GM21786 (cell line): ENCODE measurements at regions not wholly inside any gene's neighbourhood (a gene's known extent, or its start where the extent isn't known, plus 50 kb on each side); places are given as distances from the start of the nearest gene placed in this dataset.
"Not testable (repeated sequence)": the region's sequence is repeated elsewhere in the genome, so short reads cannot be mapped to it uniquely, and the experiment has no call there.

ENCODE experiments used
- ATAC-seq: cut with Tn5 transposase; IDR thresholded peaks from one replicate; pipeline ENCODE4 v1.9.1; 2021; ENCODE audit not compliant: unreplicated experiment

- no peak for ATAC-seq
Observed at GRCh38 chr1:229710746-229711145, 84.7 kb downstream of the URB2 start.

DNA sequence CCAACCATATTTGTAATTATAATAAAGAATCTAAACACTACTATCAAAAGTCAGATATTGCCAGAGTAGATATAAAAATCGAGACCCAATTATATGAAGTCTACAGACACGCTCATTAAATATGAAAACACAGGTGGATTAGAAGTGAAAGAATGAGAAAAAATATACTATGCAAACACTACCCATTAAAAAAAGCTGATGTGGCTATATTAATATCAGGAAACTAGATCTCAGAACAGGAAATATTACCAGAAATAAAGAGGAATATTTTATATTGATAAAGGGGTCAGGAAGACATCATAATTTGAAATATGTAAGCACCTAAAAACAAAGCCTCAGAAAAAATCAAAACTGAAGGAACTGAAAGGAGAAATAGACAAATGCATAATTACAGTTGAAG, 88.3 kb downstream of the URB2 start:
- ATAC-seq: no peak

DNA sequence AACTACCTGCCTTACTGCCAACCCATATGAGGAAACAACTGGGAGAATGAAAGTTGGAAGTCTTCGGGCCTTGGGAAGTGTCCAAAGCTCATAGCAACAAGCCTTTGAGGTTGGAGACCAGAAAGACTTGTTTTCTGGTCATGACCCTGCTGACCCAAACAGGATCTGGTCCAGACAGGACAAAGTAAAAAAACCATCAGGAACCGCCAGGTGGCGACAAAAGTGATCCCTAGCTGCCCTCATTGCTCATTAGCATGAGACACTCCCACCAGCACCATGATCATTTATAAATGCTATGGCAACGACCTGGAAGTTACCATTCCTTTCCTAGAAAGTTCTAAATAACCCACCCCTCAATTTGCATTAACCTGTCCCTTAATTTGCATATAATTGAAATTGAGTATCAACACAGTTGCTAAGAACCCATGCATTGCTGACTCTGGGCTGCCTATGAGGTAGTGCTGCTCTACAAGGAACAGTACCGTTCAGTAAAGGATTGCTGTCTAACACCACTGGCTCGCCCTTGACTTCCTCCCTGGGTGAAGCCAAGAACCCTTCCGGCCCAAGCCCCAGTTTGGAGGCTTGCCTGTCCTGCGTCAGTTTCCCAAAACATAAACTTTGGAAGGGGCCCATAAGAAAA, 89.0 kb downstream of the URB2 start:
- ATAC-seq: no peak

DNA sequence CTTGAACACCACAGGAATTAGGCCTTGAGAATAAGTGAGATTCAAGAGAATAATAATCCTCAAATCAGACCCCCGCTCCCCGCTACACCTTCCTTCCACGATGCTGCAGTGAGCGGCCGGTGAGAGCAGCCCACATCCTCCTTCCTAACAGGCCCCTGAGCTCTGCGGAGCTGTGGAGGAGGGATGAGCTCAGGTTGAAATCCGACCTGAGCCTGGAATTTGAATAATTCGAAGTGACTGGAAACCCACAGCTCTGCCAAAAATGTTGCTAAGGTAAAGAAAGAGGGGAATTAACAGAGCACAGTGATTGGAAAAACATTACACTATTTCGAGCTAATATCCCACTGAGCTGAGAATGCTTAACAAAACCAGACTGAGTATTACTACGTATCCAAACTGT, 90.0 kb downstream of the URB2 start:
- no peak for ATAC-seq

DNA sequence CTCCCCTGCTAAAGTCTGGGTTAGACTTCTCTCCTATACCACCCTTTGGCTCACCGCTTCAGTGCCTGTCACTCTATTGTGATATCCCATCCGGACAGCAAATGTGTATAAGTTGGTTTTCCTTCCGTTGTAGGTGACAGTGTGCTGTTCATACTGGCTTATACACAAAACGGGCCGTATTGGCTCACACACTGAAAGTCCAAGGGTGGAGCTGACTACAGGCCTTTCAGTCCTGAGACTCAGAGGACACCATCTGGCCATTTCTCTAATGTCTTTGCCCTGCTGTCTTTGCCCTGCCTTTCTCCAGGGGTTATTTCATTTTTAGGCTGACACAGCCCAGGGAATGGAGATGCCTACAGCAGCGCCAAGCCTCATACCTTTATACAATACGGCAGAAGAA, 90.7 kb downstream of the URB2 start:
- ATAC-seq: no peak

GRCh38 chr1:229717786-229718576, 91.9 kb downstream of the URB2 start:
- no peak for ATAC-seq

DNA sequence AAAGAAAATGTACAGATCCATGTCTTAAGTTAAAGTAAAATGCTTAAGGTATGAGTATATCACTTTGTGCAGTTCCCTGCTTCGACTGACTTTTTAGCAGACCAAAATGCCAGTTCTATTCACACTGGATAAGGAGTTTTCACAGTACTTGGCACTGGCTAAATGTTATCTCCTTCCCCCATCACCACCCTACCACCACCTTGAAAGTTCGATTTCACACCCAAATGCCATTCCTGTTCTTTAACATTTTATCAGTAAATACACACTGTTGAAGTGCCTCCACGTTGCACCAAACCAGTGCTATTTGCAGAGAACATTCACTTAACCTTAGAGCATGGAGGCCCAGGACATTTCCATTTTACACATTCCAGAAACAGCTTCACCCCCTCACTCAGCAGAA, 100.0 kb downstream of the URB2 start:
- no peak for ATAC-seq

GRCh38 chr1:229729916-229730315, 103.9 kb downstream of the URB2 start:
- no peak for ATAC-seq

- ATAC-seq: no peak
Observed at GRCh38 chr1:229730573-229730972, 104.5 kb downstream of the URB2 start.

DNA sequence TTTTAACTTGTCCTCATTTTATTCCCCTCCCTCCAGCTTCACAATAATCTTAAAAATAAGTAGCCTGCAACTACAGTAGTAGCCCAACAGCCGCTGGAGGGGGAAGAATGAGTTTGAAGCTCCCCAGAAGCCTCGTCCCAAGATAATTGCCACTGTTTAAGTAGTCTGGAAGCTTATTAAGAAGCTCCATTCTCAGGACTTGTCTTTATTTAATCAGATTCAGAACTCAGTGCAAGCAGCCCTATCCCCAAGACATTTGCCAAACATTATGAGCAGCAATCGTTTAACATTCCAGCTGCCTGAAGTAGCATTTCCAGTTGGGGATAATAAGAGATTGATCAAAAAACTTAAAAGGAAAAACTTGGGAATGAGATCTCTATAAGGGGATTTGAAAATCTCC, 106.0 kb downstream of the URB2 start:
- ATAC-seq: no peak

DNA sequence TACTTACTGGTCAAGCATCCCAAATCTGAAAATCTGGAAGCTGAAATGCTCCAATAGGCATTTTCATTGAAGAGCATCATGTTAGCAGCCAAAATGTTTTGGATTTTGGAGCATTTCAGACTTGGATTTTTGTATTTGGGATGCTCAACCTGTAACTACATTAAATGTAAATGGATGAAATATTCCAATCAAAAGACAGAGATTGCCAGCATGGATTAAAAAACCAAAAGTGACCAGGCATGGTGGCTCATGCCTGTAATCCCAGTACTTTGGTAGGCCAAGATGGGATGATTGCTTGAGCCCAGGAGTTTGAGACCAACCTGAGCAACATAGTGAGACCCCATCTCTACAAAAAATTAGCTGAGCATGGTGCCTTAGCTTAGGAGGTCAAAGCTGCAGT, 110.3 kb downstream of the URB2 start:
- ATAC-seq: no peak

DNA sequence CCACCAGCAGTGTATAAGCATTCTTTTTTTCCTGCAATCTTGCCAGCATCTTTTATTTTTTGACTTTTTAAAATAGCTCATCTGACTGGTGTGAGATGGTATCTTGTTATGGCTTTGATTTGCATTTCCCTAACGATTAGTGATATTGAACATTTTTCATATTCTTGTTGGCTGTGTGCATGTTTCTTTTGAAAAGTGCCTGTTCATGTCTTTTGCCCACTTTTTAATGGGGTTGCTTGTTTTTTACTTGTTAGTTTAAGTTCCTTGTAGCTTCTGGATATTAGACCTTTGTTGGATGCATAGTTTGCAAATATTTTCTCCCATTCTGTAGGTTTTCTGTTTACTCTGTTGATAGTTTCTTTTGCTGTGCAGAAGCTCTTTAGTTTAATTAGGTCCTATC, 116.6 kb downstream of the URB2 start:
- not testable (repeated sequence) for ATAC-seq

- no peak for ATAC-seq
Observed at GRCh38 chr1:229749992-229750391, 123.9 kb downstream of the URB2 start.

- ATAC-seq: no peak
Observed at GRCh38 chr1:229751610-229752009, 125.6 kb downstream of the URB2 start.

DNA sequence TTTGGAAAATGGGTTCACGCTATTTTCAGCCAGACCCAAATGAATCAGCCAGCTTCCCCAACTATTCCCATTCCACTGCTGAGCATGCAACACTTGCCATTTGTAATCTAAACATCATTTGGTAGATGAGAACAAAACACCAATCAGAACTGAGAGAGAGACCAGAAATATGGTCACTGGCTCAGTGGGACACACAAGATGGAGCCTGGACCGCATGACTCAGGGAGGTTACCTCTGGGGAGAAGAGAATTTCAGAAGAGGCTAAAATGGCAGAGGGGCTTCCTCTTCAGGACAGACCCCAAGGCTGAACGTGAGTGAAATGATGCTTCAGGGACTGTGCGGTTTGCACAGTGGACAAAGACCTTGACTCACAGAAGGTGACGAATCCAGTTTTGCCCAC, 126.6 kb downstream of the URB2 start:
- no peak for ATAC-seq

DNA sequence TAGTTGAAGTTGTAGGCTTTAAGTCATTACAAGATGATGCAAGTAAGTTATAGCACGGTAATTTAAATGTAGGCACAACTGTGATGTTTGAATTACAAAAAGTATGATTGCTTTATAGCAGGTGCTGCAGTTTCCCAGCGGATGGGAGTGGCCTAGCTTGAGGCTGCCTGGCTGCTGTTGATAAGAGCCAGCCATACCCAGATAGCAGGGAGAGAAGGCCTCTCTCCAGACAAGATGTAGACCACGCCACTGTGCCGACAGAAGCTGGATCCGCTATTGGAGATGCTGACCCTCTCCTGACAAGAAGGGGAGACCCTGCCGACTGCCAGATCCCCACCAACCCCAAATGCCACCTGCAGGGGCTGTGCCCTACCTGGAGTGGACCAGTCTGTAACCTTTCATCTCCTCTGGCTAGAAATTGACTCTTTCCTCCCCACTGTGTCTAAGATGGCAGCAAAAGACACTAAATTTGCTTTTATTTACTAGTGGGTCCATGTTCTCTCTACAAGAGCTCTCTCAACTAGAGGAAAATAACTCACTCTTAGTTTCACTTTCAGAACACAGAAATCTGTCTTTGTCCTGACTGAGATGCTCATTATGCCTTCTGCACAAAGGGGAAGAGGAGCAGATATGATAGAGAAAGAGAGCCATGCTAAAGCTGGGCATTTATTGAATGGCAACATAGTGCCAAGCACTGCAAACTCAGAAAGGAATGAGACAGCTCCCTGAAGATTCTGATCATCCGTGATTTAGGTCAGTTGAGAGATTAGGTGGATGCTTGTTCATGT, 127.9 kb downstream of the URB2 start:
- ATAC-seq: no peak

DNA sequence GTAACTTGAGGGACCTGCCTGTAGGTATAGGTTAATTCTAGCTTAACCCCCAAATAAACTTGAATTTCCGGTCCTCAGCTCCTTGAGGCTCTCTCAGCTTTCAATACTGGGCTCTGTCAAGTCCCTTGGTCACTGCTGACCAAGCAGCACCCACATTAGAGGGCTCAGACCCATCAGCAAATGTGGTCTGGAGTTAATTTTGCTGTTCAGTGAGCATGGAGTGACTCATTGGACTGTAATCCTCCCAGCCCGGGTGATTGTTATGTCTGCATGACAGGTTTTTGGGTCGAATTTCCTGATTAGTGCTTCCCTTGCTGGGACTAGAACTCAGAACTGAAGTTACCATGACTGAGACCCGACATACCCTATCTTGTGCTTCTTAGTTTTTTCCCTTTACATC, 130.6 kb downstream of the URB2 start:
- ATAC-seq: no peak

- ATAC-seq: no peak
Observed at GRCh38 chr1:229757226-229757625, 131.2 kb downstream of the URB2 start.

- ATAC-seq: no peak
Observed at GRCh38 chr1:229758101-229759036, 132.3 kb downstream of the URB2 start.

DNA sequence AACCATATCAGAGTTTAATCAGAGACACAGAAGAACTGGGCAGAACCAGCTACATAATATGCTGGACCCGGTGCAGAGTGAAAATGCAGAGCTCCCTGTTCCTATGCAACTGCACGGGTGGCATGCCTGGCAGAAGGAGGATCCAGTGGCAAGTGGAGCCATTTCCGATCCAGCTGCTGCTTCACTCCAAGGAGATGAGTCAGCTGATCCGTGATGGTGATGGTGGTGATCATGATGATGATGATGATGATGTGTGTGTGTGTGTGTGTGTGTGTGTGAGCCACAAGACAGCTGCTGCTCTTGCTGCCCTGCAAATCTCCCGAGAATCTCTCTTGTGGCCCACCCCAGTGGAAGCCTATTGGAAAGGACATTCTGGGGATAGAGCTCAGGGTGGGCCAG, 133.0 kb downstream of the URB2 start:
- ATAC-seq: no peak

- no peak for ATAC-seq
Observed at GRCh38 chr1:229759586-229759985, 133.5 kb downstream of the URB2 start.
